ENCODE measurements at regions not wholly inside any gene's neighbourhood (a gene's known extent, or its start where the extent isn't known, plus 50 kb on each side); places are given as distances from the start of the nearest gene placed in this dataset.

DNA sequence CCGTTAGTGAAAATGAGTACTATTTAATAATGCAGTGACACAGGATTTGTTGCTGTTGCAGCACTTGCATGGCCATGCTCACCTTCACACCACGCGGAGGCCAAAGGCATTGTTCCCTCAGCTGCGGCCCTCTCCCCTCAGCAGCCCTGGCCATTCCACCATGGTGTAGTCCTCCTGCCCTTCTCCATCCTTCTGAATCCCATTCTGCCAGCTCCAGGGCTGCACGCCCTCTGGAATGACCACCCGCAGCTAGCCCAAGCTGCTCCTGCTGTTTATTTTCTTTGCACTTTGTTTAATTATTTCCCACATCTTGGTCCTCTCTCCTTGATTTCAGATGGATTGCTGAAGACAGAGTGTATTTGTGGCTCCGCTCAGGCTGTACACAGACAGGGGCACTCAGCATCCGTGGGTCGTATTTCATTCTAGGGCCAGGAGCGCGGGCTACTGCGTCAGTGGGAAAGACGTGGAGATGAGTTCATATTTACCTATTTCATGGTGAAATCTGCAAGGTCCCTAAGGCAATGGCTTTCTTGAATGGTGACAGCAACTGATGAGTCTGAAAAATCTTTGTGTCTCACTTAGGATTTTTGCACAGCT, 81.4 kb upstream of the DUSP22 start:
- DNase-seq = no peak

DNA sequence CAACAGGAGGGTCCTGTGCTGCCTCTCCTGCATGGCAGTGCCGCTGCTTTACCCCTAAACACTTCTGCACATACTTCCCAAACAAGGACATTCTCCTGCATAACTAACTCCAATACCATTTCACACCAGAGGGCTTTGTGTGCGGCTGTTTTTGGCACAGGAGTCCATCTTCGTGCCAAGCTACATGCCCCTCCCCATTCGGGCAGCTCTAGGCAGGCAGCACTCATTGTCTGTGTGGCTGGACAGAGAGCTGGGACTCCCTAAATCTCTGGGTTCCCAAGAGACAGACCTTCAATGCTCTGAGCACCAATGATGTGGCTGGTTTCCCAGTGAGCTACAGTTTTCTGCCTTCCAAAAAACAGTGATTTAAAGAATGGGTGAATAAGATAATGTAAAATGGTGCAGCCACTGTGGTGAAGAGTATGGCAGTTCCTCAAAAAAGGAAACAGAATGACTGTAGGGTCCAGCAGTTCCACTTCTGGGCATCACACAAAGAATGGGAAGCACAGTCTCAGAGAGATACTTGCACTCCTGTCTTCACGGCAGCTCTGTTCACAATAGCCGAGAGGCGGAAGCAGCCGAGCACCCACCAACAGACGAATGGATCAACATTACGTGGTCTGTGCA, 80.3 kb upstream of the DUSP22 start:
- intact Hi-C loops (cut with DNase I; ENCODE audit: low total_unique reads) = no loop called here
- peaks cover 0 to 38% (median 7%) of the 10 kb centered on the region in 6 donors for H3K4me1 ChIP-seq
- H3K27me3 ChIP-seq (replicated peaks in 1 of 7) = peaks cover 0 to 22% (median 0%) of the 10 kb centered on the region in 7 donors
- TF ChIP-seq POLR2AphosphoS5 (IDR thresholded peaks at IDR 0.05) (no peak), POLR2A (IDR thresholded peaks at IDR 0.05) (no peak)
- TF ChIP-seq, protein P1, sequence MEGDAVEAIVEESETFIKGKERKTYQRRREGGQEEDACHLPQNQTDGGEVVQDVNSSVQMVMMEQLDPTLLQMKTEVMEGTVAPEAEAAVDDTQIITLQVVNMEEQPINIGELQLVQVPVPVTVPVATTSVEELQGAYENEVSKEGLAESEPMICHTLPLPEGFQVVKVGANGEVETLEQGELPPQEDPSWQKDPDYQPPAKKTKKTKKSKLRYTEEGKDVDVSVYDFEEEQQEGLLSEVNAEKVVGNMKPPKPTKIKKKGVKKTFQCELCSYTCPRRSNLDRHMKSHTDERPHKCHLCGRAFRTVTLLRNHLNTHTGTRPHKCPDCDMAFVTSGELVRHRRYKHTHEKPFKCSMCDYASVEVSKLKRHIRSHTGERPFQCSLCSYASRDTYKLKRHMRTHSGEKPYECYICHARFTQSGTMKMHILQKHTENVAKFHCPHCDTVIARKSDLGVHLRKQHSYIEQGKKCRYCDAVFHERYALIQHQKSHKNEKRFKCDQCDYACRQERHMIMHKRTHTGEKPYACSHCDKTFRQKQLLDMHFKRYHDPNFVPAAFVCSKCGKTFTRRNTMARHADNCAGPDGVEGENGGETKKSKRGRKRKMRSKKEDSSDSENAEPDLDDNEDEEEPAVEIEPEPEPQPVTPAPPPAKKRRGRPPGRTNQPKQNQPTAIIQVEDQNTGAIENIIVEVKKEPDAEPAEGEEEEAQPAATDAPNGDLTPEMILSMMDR (IDR thresholded peaks at IDR 0.05 in 8 of 11, conservative IDR thresholded peaks at IDR 0.05 in 3 of 11) = no peak
- DNase-seq = no peak
- H3K4me3 ChIP-seq = no peak overlapping the region
- H3K36me3 ChIP-seq = no peaks in the 10 kb centered on the region
- peaks cover 0 to 12% (median 3%) of the 10 kb centered on the region in 8 donors for H3K9me3 ChIP-seq
- no peak overlapping the region for H3K27ac ChIP-seq
- WGBS, 5 donors = 85 to 96% (median 88%) methylated on average over 10 of the region's 10 CpGs

More for the DNA sequence above, 81.4 kb upstream of the DUSP22 start:
- Histone ChIP-seq H3K36me3 (no peaks in the 10 kb centered on the region), H3K27me3 (replicated peaks in 1 of 7) (peaks cover 0 to 22% (median 0%) of the 10 kb centered on the region in 7 donors), H3K9me3 (peaks cover 0 to 12% (median 3%) of the 10 kb centered on the region in 8 donors), H3K4me1 (peaks cover 0 to 28% (median 4%) of the 10 kb centered on the region in 6 donors), H3K27ac (no peak overlapping the region), H3K4me3 (no peak overlapping the region)
- TF ChIP-seq POLR2A (IDR thresholded peaks at IDR 0.05) = no peak
- TF ChIP-seq, protein P1 (IDR thresholded peaks at IDR 0.05 in 8 of 11, conservative IDR thresholded peaks at IDR 0.05 in 3 of 11) = no peak
- TF ChIP-seq POLR2AphosphoS5 (IDR thresholded peaks at IDR 0.05) = no peak
- intact Hi-C loops (cut with DNase I; ENCODE audit: low total_unique reads) = no loop called here
- 72 to 85% (median 83%) methylated on average over 13 of the region's 13 CpGs for WGBS, 5 donors

DNA sequence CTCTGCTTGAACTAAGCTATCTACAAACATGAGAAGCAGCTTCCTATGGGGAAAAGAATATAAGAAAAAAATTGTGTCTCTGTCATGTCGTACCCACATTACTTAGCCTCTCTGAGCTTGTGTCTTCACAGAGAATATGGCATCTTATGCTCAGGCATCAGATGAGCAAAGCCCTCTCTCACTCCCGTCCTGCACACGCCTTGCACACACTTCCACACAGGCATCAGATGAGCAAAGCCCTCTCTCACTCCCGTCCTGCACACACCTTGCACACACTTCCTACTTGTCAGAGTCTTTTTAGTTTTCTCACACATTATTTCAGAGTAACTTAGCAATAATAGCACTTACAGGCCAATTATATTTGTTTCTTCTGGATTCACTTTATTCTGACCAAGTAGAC, 79.0 kb upstream of the DUSP22 start:
- H3K9me3 ChIP-seq = peaks cover 0 to 12% (median 3%) of the 10 kb centered on the region in 8 donors
- no peak for DNase-seq
- no peaks in the 10 kb centered on the region for H3K36me3 ChIP-seq
- no peak overlapping the region for H3K27ac ChIP-seq
- H3K4me1 ChIP-seq = peaks cover 0 to 45% (median 14%) of the 10 kb centered on the region in 6 donors
- WGBS, 5 donors = 84 to 93% (median 90%) methylated on average over 4 of the region's 4 CpGs
- intact Hi-C loops (cut with DNase I; ENCODE audit: low total_unique reads) = no loop called here
- TF ChIP-seq, protein P1 (IDR thresholded peaks at IDR 0.05 in 8 of 11, conservative IDR thresholded peaks at IDR 0.05 in 3 of 11) = no peak
- TF ChIP-seq POLR2AphosphoS5 (IDR thresholded peaks at IDR 0.05) (no peak), POLR2A (IDR thresholded peaks at IDR 0.05) (no peak)
- H3K4me3 ChIP-seq = no peak overlapping the region
- H3K27me3 ChIP-seq (replicated peaks in 1 of 7) = peaks cover 0 to 22% (median 0%) of the 10 kb centered on the region in 7 donors

DNA sequence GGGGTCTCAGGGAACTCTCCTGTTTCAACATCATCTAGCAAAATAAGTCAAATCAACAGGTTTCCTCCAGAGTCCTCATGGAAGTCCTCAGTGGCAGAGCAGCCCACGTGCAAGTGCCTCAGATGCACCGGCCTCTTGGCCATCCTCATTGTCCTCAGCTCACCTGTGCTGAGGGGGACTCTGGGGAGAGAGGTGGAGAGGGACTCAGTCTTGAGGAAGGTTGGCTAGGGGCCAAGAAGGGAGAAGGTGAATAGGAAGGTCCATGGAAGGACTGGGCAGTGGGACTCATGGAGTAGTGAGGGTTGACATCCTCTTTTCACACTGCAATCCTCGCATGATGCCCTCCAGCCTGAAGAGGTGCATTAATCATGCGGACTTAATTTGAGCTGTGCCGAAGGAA, 77.9 kb upstream of the DUSP22 start:
- Histone ChIP-seq H3K27ac (no peak overlapping the region), H3K4me3 (no peak overlapping the region), H3K36me3 (no peaks in the 10 kb centered on the region), H3K9me3 (peaks cover 0 to 12% (median 3%) of the 10 kb centered on the region in 8 donors), H3K4me1 (peaks cover 4 to 45% (median 21%) of the 10 kb centered on the region in 6 donors), H3K27me3 (replicated peaks in 1 of 7) (peaks cover 0 to 14% (median 0%) of the 10 kb centered on the region in 7 donors)
- 93 to 98% (median 96%) methylated on average over 5 of the region's 5 CpGs for WGBS, 5 donors
- TF ChIP-seq POLR2AphosphoS5 (IDR thresholded peaks at IDR 0.05) (no peak), POLR2A (IDR thresholded peaks at IDR 0.05) (no peak)
- TF ChIP-seq, protein P1 (IDR thresholded peaks at IDR 0.05 in 8 of 11, conservative IDR thresholded peaks at IDR 0.05 in 3 of 11) = no peak
- intact Hi-C loops (cut with DNase I; ENCODE audit: low total_unique reads) = no loop called here
- no peak for DNase-seq
